ENCODE measurements at regions not wholly inside any gene's neighbourhood (a gene's known extent, or its start where the extent isn't known, plus 50 kb on each side); places are given as distances from the start of the nearest gene placed in this dataset.

GRCh38 chr7:13293264-13294002 lies 606.0 kb downstream of the ARL4A start:
- Histone ChIP-seq H3K4me3 (replicated peaks; ENCODE audit: insufficient read depth, low read length) (no peak overlapping the region), H3K27me3 (ENCODE audit: insufficient read depth, poor library complexity, severe bottlenecking) (no peaks in the 10 kb centered on the region), H3K27ac (replicated peaks) (no peak overlapping the region)
- no peak for TF ChIP-seq GABPA (IDR thresholded peaks at IDR 0.05; ENCODE audit: low read depth)
- no peak for TF ChIP-seq REST (IDR thresholded peaks at IDR 0.05; ENCODE audit: insufficient replicate concordance, low read depth)
- TF ChIP-seq POLR2AphosphoS5 (IDR thresholded peaks at IDR 0.05; ENCODE audit: low read depth) = no peak
- TF ChIP-seq SPI1 (IDR thresholded peaks at IDR 0.05; ENCODE audit: borderline replicate concordance, low read depth) = no peak
- no peak for TF ChIP-seq CTCF (IDR thresholded peaks at IDR 0.05; ENCODE audit: insufficient read depth, low read length)
- DNase-seq (ENCODE audit: low read depth in 1 of 2, low spot score in 1 of 2) = no peak

- TF ChIP-seq CTCF (IDR thresholded peaks at IDR 0.05; ENCODE audit: insufficient read depth, low read length) (no peak), SPI1 (IDR thresholded peaks at IDR 0.05; ENCODE audit: borderline replicate concordance, low read depth) (no peak), GABPA (IDR thresholded peaks at IDR 0.05; ENCODE audit: low read depth) (no peak), POLR2AphosphoS5 (IDR thresholded peaks at IDR 0.05; ENCODE audit: low read depth) (no peak), REST (IDR thresholded peaks at IDR 0.05; ENCODE audit: insufficient replicate concordance, low read depth) (no peak)
- H3K27me3 ChIP-seq (ENCODE audit: insufficient read depth, poor library complexity, severe bottlenecking) = no peaks in the 10 kb centered on the region
- no peak for DNase-seq (ENCODE audit: low read depth in 1 of 2, low spot score in 1 of 2)
- H3K4me3 ChIP-seq (replicated peaks; ENCODE audit: insufficient read depth, low read length) = no peak overlapping the region
- H3K27ac ChIP-seq (replicated peaks) = no peak overlapping the region
Measured at GRCh38 chr7:13307040-13307439, 619.6 kb downstream of the ARL4A start.

GRCh38 chr7:13308423-13308822 lies 621.0 kb downstream of the ARL4A start:
- DNase-seq (ENCODE audit: low read depth in 1 of 2, low spot score in 1 of 2) = no peak
- no peak for TF ChIP-seq POLR2AphosphoS5 (IDR thresholded peaks at IDR 0.05; ENCODE audit: low read depth)
- TF ChIP-seq SPI1 (IDR thresholded peaks at IDR 0.05; ENCODE audit: borderline replicate concordance, low read depth) = no peak
- no peaks in the 10 kb centered on the region for H3K27me3 ChIP-seq (ENCODE audit: insufficient read depth, poor library complexity, severe bottlenecking)
- H3K27ac ChIP-seq (replicated peaks) = no peak overlapping the region
- no peak overlapping the region for H3K4me3 ChIP-seq (replicated peaks; ENCODE audit: insufficient read depth, low read length)

GRCh38 chr7:13309535-13309934 lies 622.1 kb downstream of the ARL4A start:
- H3K4me3 ChIP-seq (replicated peaks; ENCODE audit: insufficient read depth, low read length) = no peak overlapping the region
- TF ChIP-seq SPI1 (IDR thresholded peaks at IDR 0.05; ENCODE audit: borderline replicate concordance, low read depth) = no peak
- TF ChIP-seq CTCF (IDR thresholded peaks at IDR 0.05; ENCODE audit: insufficient read depth, low read length) = no peak
- TF ChIP-seq POLR2AphosphoS5 (IDR thresholded peaks at IDR 0.05; ENCODE audit: low read depth) = no peak
- no peak for TF ChIP-seq REST (IDR thresholded peaks at IDR 0.05; ENCODE audit: insufficient replicate concordance, low read depth)
- TF ChIP-seq GABPA (IDR thresholded peaks at IDR 0.05; ENCODE audit: low read depth) = no peak
- no peak for DNase-seq (ENCODE audit: low read depth in 1 of 2, low spot score in 1 of 2)
- no peaks in the 10 kb centered on the region for H3K27me3 ChIP-seq (ENCODE audit: insufficient read depth, poor library complexity, severe bottlenecking)
- no peak overlapping the region for H3K27ac ChIP-seq (replicated peaks)
